K562 (cell line): ENCODE measurements at regions not wholly inside any gene's neighbourhood (a gene's known extent, or its start where the extent isn't known, plus 50 kb on each side); places are given as distances from the start of the nearest gene placed in this dataset.

Experiments used
- ATAC-seq: fragments of 200-7000 bp; cut with Tn5 transposase; 3 replicates; pipeline ENCODE4 v1.9.1; 2020; ENCODE audit warnings: moderate library complexity
- BruUV-seq: library from RNA; stranded (reverse); fragments of 400-500 nt; replicated peaks from 2 replicates; lab custom pipeline; 2021; lab: Mats Ljungman, UMichigan
- CTCF ChIA-PET: fragments of 300-600 bp; formaldehyde crosslinking; extraction: SDS; loops from one replicate; lab custom pipeline; 2021; ENCODE audit warnings: low intra/inter-chr PET ratio; lab: Yijun Ruan, JAX
- POLR2A ChIA-PET: fragments of 300-600, 350-650 bp; sonication (Branson Sonifier 250); formaldehyde crosslinking; extraction: SDS; loops from one replicate; lab custom pipeline; 2021; ENCODE audit warnings: antibody characterized with exemption, inconsistent platforms; lab: Yijun Ruan, JAX
- DNase-seq, 4 experiments: peaks; one replicate each; pipeline versions ENCODE4 v3.0.0 to v3.0.0-alpha.2; 2011 to 2018; ENCODE audit warnings: low spot score in 3 of 4, mixed read lengths in 3 of 4; ENCODE audit errors: extremely low read depth in 1 of 4
- FAIRE-seq: peaks from 2 replicates; lab custom pipeline; 2011; peaks lifted over from hg19 to GRCh38; lab: Jason Lieb, UNC
- H2AFZ ChIP-seq: 2 replicates; pipeline ENCODE4 v1.6.0; 2011; ENCODE audit warnings: low read depth, low read length, control low read depth, inconsistent platforms
- H3K27ac ChIP-seq: fragments of 200-600 bp; 3 replicates; pipeline ENCODE4 v1.8.0; 2011; ENCODE audit warnings: low read depth, mild to moderate bottlenecking, control low read depth, inconsistent platforms, low read length, moderate library complexity, mixed read lengths; ENCODE audit errors: extremely low read depth
- H3K27me3 ChIP-seq, 2 experiments: fragments of 300-600 bp in 1 of 2; 2 replicates in 1 of 2; 3 replicates in 1 of 2; pipeline versions ENCODE4 v1.6.0 to v1.8.0; 2011; ENCODE audit warnings: inconsistent platforms in 2 of 2, low read length in 2 of 2, mild to moderate bottlenecking in 1 of 2, mixed read lengths in 1 of 2, moderate library complexity in 1 of 2; ENCODE audit not compliant: control insufficient read depth in 2 of 2, insufficient read depth in 2 of 2
- H3K36me3 ChIP-seq: fragments of 300-600 bp; 3 replicates; pipeline ENCODE4 v1.8.0; 2011; ENCODE audit warnings: mild to moderate bottlenecking, low read length, inconsistent platforms; ENCODE audit not compliant: control insufficient read depth, insufficient read depth
- H3K4me1 ChIP-seq, 2 experiments: fragments of 200-600 bp in 1 of 2; replicated peaks in 1 of 2; 2 replicates in 1 of 2; 3 replicates in 1 of 2; pipeline versions ENCODE4 v1.5.1 to v1.8.0; 2011; ENCODE audit warnings: inconsistent platforms in 2 of 2, low read length in 2 of 2, mild to moderate bottlenecking in 1 of 2, mixed read lengths in 1 of 2, moderate library complexity in 1 of 2; ENCODE audit not compliant: control insufficient read depth in 2 of 2, insufficient read depth in 2 of 2
- H3K4me2 ChIP-seq: 2 replicates; pipeline ENCODE4 v1.6.1; 2011; ENCODE audit warnings: low read length, control low read depth, inconsistent platforms, mixed read lengths; ENCODE audit not compliant: insufficient read depth
- H3K4me3 ChIP-seq: fragments of 200-600 bp; sonication (generic), shearing (Covaris generic); 2 replicates; pipeline ENCODE4 v1.5.1; 2016; ENCODE audit warnings: control low read depth, inconsistent platforms
- H3K79me2 ChIP-seq: fragments of 200-600 bp; 3 replicates; pipeline ENCODE4 v1.8.0; 2011; ENCODE audit warnings: low read length, inconsistent platforms; ENCODE audit not compliant: control insufficient read depth, insufficient read depth
- H3K9ac ChIP-seq, 2 experiments: 2 replicates each; pipeline versions ENCODE4 v1.6.0 to v1.6.1; 2011; ENCODE audit warnings: low read depth in 2 of 2, low read length in 2 of 2, control low read depth in 1 of 2, inconsistent platforms in 1 of 2, mild to moderate bottlenecking in 1 of 2, mixed read lengths in 1 of 2; ENCODE audit not compliant: insufficient read depth in 1 of 2
- H3K9me1 ChIP-seq: one replicate; pipeline ENCODE4 v1.6.0; 2011; ENCODE audit warnings: inconsistent platforms, mild to moderate bottlenecking, low read length, moderate library complexity; ENCODE audit not compliant: control insufficient read depth, insufficient read depth
- H3K9me3 ChIP-seq: replicated peaks from 2 replicates; pipeline ENCODE4 v1.5.1; 2011; ENCODE audit warnings: low read depth, low read length, inconsistent platforms; ENCODE audit not compliant: control insufficient read depth, insufficient read depth
- H4K20me1 ChIP-seq: replicated peaks from 2 replicates; pipeline ENCODE4 v1.6.1; 2011; ENCODE audit warnings: low read length, inconsistent platforms, mixed read lengths; ENCODE audit not compliant: control insufficient read depth, insufficient read depth
- ATF3 ChIP-seq, 2 experiments: fragments of 450-650 bp in 1 of 2; sonication (generic) in 1 of 2; formaldehyde crosslinking in 1 of 2; IDR thresholded peaks in 1 of 2; conservative IDR thresholded peaks in 1 of 2; 2 replicates each; pipeline versions ENCODE4 v1.6.1 to v1.8.1; 2016 to 2023; ENCODE audit warnings: mild to moderate bottlenecking in 2 of 2, moderate library complexity in 2 of 2, inconsistent platforms in 1 of 2, missing genetic modification reagents in 1 of 2
- BRCA1 ChIP-seq, 2 experiments: fragments of 450-650 bp in 1 of 2; sonication (generic) in 1 of 2; formaldehyde crosslinking in 1 of 2; IDR thresholded peaks; 2 replicates each; pipeline versions ENCODE4 v1.5.0 to v1.6.1; 2017 to 2020; ENCODE audit warnings: mild to moderate bottlenecking in 1 of 2, missing genetic modification reagents in 1 of 2
- DACH1 ChIP-seq: fragments of 450-650 bp; IDR thresholded peaks from 2 replicates; pipeline ENCODE4 v1.6.1; 2018; ENCODE audit not compliant: partially characterized antibody
- LCOR ChIP-seq: sonication (generic); formaldehyde crosslinking; IDR thresholded peaks from 2 replicates; pipeline ENCODE4 v1.8.0; 2022; ENCODE audit warnings: mild to moderate bottlenecking, missing genetic modification reagents
- LEF1 ChIP-seq: fragments of 450-650 bp; IDR thresholded peaks from 2 replicates; pipeline ENCODE4 v1.6.1; 2016; ENCODE audit warnings: mild to moderate bottlenecking
- NCOA1 ChIP-seq: fragments of 450-650 bp; IDR thresholded peaks from 2 replicates; pipeline ENCODE4 v1.6.1; 2016; ENCODE audit warnings: low read depth
- NUFIP1 ChIP-seq: fragments of 450-650 bp; IDR thresholded peaks from 2 replicates; pipeline ENCODE4 v1.6.1; 2018; ENCODE audit not compliant: partially characterized antibody
- SRSF3 ChIP-seq: fragments of 200-400 bp; formaldehyde crosslinking; IDR thresholded peaks from 2 replicates; pipeline ENCODE4 v1.6.1; 2016; ENCODE audit warnings: mild to moderate bottlenecking, low read length, moderate library complexity; ENCODE audit not compliant: insufficient read depth
- TAF9B ChIP-seq: fragments of 450-650 bp; IDR thresholded peaks from 2 replicates; pipeline ENCODE4 v1.6.1; 2018; ENCODE audit warnings: mild to moderate bottlenecking; ENCODE audit not compliant: partially characterized antibody
- TCF15 ChIP-seq: fragments of 250-450 bp; sonication (Bioruptor Pico); IDR thresholded peaks from 2 replicates; pipeline ENCODE4 v1.8.0; 2022; ENCODE audit warnings: moderate library complexity, mild to moderate bottlenecking, inconsistent platforms
- TCF7L2 ChIP-seq: fragments of 150-350 bp; IDR thresholded peaks from 2 replicates; pipeline ENCODE4 v1.6.1; 2016; ENCODE audit warnings: low read depth, mild to moderate bottlenecking, low read length, moderate library complexity
- TOE1 ChIP-seq, 2 experiments: fragments of 450-650 bp in 1 of 2; sonication (generic) in 1 of 2; formaldehyde crosslinking in 1 of 2; IDR thresholded peaks; 2 replicates each; pipeline versions ENCODE4 v1.7.1 to v1.8.0; 2016 to 2022; ENCODE audit warnings: borderline replicate concordance in 2 of 2, mild to moderate bottlenecking in 2 of 2, antibody characterized with exemption in 1 of 2, inconsistent platforms in 1 of 2, low read depth in 1 of 2, missing genetic modification reagents in 1 of 2, moderate library complexity in 1 of 2
- ZBTB34 ChIP-seq: fragments of 250-450 bp; sonication (Bioruptor Pico); IDR thresholded peaks from 2 replicates; pipeline ENCODE4 v1.8.0; 2021; ENCODE audit warnings: mild to moderate bottlenecking, moderate library complexity
- ZBTB9 ChIP-seq: fragments of 450-650 bp; formaldehyde crosslinking; IDR thresholded peaks from 2 replicates; pipeline ENCODE4 v1.4.0; 2020; ENCODE audit warnings: mild to moderate bottlenecking, moderate library complexity
- ZNF121 ChIP-seq: sonication (generic); formaldehyde crosslinking; conservative IDR thresholded peaks from 2 replicates; pipeline ENCODE4 v1.8.0; 2022; ENCODE audit warnings: missing genetic modification reagents
- ZNF518B ChIP-seq: fragments of 250-450 bp; sonication (Bioruptor Pico); IDR thresholded peaks from 2 replicates; pipeline ENCODE4 v1.5.0; 2021; ENCODE audit warnings: mild to moderate bottlenecking, moderate library complexity
- in situ Hi-C: fragments of 300-500 bp; cut with MboI; formaldehyde crosslinking; loops from 4 replicates; pipeline ENCODE4 v1.15.0; 2018; ENCODE audit warnings: inconsistent platforms, mixed read lengths
- intact Hi-C: fragments of 100-400 bp; cut with micrococcal nuclease; formaldehyde crosslinking; loops from 2 replicates; pipeline ENCODE4 v1.14.2; 2022

GRCh38 chr14:43475757-43476156 is 1031.3 kb downstream of the FSCB start:
- TF ChIP-seq ZNF121 (no peak), ZNF518B (CRISPR knock-in tag) (no peak), ZBTB9 (no peak), TOE1 (IDR thresholded peaks at IDR 0.05; ENCODE audit: borderline replicate concordance) (no peak), TOE1 (CRISPR knock-in tag; IDR thresholded peaks at IDR 0.05; ENCODE audit: borderline replicate concordance, low read depth) (no peak), TCF15 (CRISPR knock-in tag) (no peak), ATF3 (IDR thresholded peaks at IDR 0.05) (no peak), ATF3 (CRISPR knock-in tag; conservative IDR thresholded peaks at IDR 0.05) (no peak), ZBTB34 (no peak), SRSF3 (no peak), TCF7L2 (no peak), BRCA1 (IDR thresholded peaks at IDR 0.05) (no peak), BRCA1 (CRISPR knock-in tag; IDR thresholded peaks at IDR 0.05) (no peak), DACH1 (no peak), NUFIP1 (no peak), TAF9B (no peak), NCOA1 (no peak), LCOR (no peak), LEF1 (no peak)
- Histone ChIP-seq H3K9me3 (no peaks in the 10 kb centered on the region), H3K4me1 (no peaks in the 10 kb centered on the region), H3K27ac (no peak overlapping the region), H3K36me3 (no peaks in the 10 kb centered on the region), H2AFZ (no peak overlapping the region), H4K20me1 (no peaks in the 10 kb centered on the region), H3K4me3 (no peak overlapping the region), H3K79me2 (no peaks in the 10 kb centered on the region), H3K27me3 (no peaks in the 10 kb centered on the region), H3K9me1 (no peaks in the 10 kb centered on the region), H3K4me2 (no peak overlapping the region), H3K9ac (no peak overlapping the region)
- no peak for ATAC-seq
- no peak for DNase-seq
- BruUV-seq, result no TSS peak
- ChIA-PET CTCF (no interaction called here), POLR2A (no interaction called here)
- intact Hi-C loops, result no loop called here
- no peak for FAIRE-seq
- in situ Hi-C loops, result no loop called here
